Aorta (tissue), 5 donors: ENCODE measurements at regions not wholly inside any gene's neighbourhood (a gene's known extent, or its start where the extent isn't known, plus 50 kb on each side); places are given as distances from the start of the nearest gene placed in this dataset.
"Not testable (repeated sequence)": the region's sequence is repeated elsewhere in the genome, so short reads cannot be mapped to it uniquely, and the experiment has no call there.

Source experiments
- ATAC-seq: fragments of 200-7000 bp; cut with Tn5 transposase; one replicate; pipeline ENCODE4 v1.9.1; 2022; ENCODE audit warnings: moderate library complexity; ENCODE audit not compliant: low FRiP score
- DNase-seq, 2 donors: peaks; one replicate each; pipeline ENCODE4 v3.0.0-alpha.2; 2020
- H3K27ac ChIP-seq, 2 donors: one replicate each; pipeline ENCODE4 v1.5.1; 2013; ENCODE audit warnings: low read length in 2 of 2, mild to moderate bottlenecking in 2 of 2, moderate library complexity in 2 of 2, control low read depth in 1 of 2, inconsistent platforms in 1 of 2, low read depth in 1 of 2
- H3K27me3 ChIP-seq, 2 donors: one replicate each; pipeline ENCODE4 v1.6.1; 2013; ENCODE audit warnings: control low read depth in 1 of 2, low read length in 1 of 2, mild to moderate bottlenecking in 1 of 2, moderate library complexity in 1 of 2; ENCODE audit not compliant: insufficient read depth in 2 of 2, control insufficient read depth in 1 of 2
- H3K36me3 ChIP-seq, 2 donors: one replicate each; pipeline ENCODE4 v1.6.1; 2013; ENCODE audit warnings: control low read depth in 1 of 2, low read length in 1 of 2, mild to moderate bottlenecking in 1 of 2; ENCODE audit not compliant: insufficient read depth in 2 of 2, control insufficient read depth in 1 of 2
- H3K4me1 ChIP-seq, 2 donors: one replicate each; pipeline ENCODE4 v1.6.1; 2013; ENCODE audit warnings: low read length in 2 of 2, control low read depth in 1 of 2, mild to moderate bottlenecking in 1 of 2, moderate library complexity in 1 of 2; ENCODE audit not compliant: insufficient read depth in 2 of 2, control insufficient read depth in 1 of 2
- H3K4me3 ChIP-seq, 2 donors: one replicate each; pipeline ENCODE4 v1.5.1; 2013; ENCODE audit warnings: low read length in 2 of 2, control low read depth in 1 of 2, mild to moderate bottlenecking in 1 of 2
- H3K9me3 ChIP-seq: one replicate; pipeline ENCODE4 v1.6.1; 2013; ENCODE audit warnings: mild to moderate bottlenecking, low read length; ENCODE audit not compliant: control insufficient read depth
- WGBS, 2 donors: extraction: QIAGEN DNeasy Blood & Tissue Kit; methylation state at CpG; one replicate each; pipeline ENCODE4 v1.1.7; 2013; 5-methylcytosine and 5-hydroxymethylcytosine counted together
- intact Hi-C, 2 donors: fragments of 100-400 bp; cut with DNase I; formaldehyde crosslinking; loops; one replicate each; pipeline versions ENCODE4 v1.14.2 to v1.15.0; 2022
- donor health status: healthy with polysubstance abuse.
- donor health status: Bipolar disorder and iron deficiency.
- donor health status: DM: no; HTN: no; CAD: no.
- donor health status: DM: no; HTN: no; CAD: no.
- donor health status: DM: yes; HTN: yes; CAD: no.

GRCh38 chr4:60455380-60455779, 744.7 kb upstream of the ADGRL3 start:
- intact Hi-C loops, result no loop called here
- no peak for ATAC-seq
- WGBS, 2 donors, result 92 to 97% methylated on average over 1 of the region's 1 CpG

GRCh38 chr4:60461551-60461950, 738.6 kb upstream of the ADGRL3 start:
- intact Hi-C loops, result no loop called here

More at GRCh38 chr4:60455380-60455779, 744.7 kb upstream of the ADGRL3 start:
- H3K4me3 ChIP-seq, result no peak overlapping the region
- H3K36me3 ChIP-seq, result no peaks in the 10 kb centered on the region
- H3K9me3 ChIP-seq, result no peaks in the 10 kb centered on the region
- H3K27ac ChIP-seq, result no peak overlapping the region
- no peaks in the 10 kb centered on the region for H3K4me1 ChIP-seq
- no peaks in the 10 kb centered on the region for H3K27me3 ChIP-seq
- DNase-seq, result no peak

GRCh38 chr4:60463857-60464502, 736.1 kb upstream of the ADGRL3 start:
- ATAC-seq (no peak), DNase-seq (no peak)
- 76 to 79% methylated on average over 4 of the region's 4 CpGs for WGBS, 2 donors
- intact Hi-C loops, result no loop called here
- no peak overlapping the region for H3K4me3 ChIP-seq
- H3K4me1 ChIP-seq, result no peaks in the 10 kb centered on the region
- no peaks in the 10 kb centered on the region for H3K27me3 ChIP-seq
- H3K9me3 ChIP-seq, result no peaks in the 10 kb centered on the region
- H3K27ac ChIP-seq, result no peak overlapping the region
- H3K36me3 ChIP-seq, result no peaks in the 10 kb centered on the region

More at GRCh38 chr4:60461551-60461950, 738.6 kb upstream of the ADGRL3 start:
- 38 to 54% methylated on average over 1 of the region's 1 CpG for WGBS, 2 donors
- no peak for DNase-seq
- Histone ChIP-seq H3K4me3 (no peak overlapping the region), H3K4me1 (no peaks in the 10 kb centered on the region), H3K36me3 (no peaks in the 10 kb centered on the region), H3K27me3 (no peaks in the 10 kb centered on the region), H3K27ac (no peak overlapping the region), H3K9me3 (no peaks in the 10 kb centered on the region)
- no peak for ATAC-seq

GRCh38 chr4:60482921-60483351, 717.2 kb upstream of the ADGRL3 start:
- intact Hi-C loops, result no loop called here
- DNase-seq (no peak), ATAC-seq (no peak)
- H3K27me3 ChIP-seq, result no peaks in the 10 kb centered on the region
- H3K27ac ChIP-seq, result no peak overlapping the region
- 49 to 57% methylated on average over 2 of the region's 2 CpGs for WGBS, 2 donors
- no peaks in the 10 kb centered on the region for H3K4me1 ChIP-seq
- H3K36me3 ChIP-seq, result no peaks in the 10 kb centered on the region
- H3K9me3 ChIP-seq, result no peaks in the 10 kb centered on the region
- no peak overlapping the region for H3K4me3 ChIP-seq

- no peaks in the 10 kb centered on the region for H3K27me3 ChIP-seq
- no peaks in the 10 kb centered on the region for H3K36me3 ChIP-seq
- intact Hi-C loops, result no loop called here
- no peak overlapping the region for H3K4me3 ChIP-seq
- WGBS, 2 donors, result 55 to 67% methylated on average over 3 of the region's 3 CpGs
- H3K27ac ChIP-seq, result no peak overlapping the region
- DNase-seq (no peak), ATAC-seq (no peak)
- H3K4me1 ChIP-seq, result no peaks in the 10 kb centered on the region
- no peaks in the 10 kb centered on the region for H3K9me3 ChIP-seq
Observed at GRCh38 chr4:60485276-60485675, 714.9 kb upstream of the ADGRL3 start.

- DNase-seq, intact Hi-C loops: not testable (repeated sequence)
- WGBS, 2 donors, result 94% methylated on average over 3 of the region's 3 CpGs
Observed at GRCh38 chr4:60487118-60487761, 712.9 kb upstream of the ADGRL3 start.

GRCh38 chr4:60500810-60501209, 699.3 kb upstream of the ADGRL3 start:
- Histone ChIP-seq H3K9me3 (no peaks in the 10 kb centered on the region), H3K36me3 (no peaks in the 10 kb centered on the region), H3K27me3 (no peaks in the 10 kb centered on the region), H3K4me3 (no peak overlapping the region), H3K4me1 (peaks cover 0 to 3% of the 10 kb centered on the region in 2 donors), H3K27ac (no peak overlapping the region)
- intact Hi-C loops, result no loop called here
- DNase-seq, result no peak
- ATAC-seq, result no peak
- 78 to 88% methylated on average over 1 of the region's 1 CpG for WGBS, 2 donors

More at GRCh38 chr4:60487118-60487761, 712.9 kb upstream of the ADGRL3 start:
- H3K27me3 ChIP-seq, H3K27ac ChIP-seq, H3K9me3 ChIP-seq, H3K4me3 ChIP-seq, H3K4me1 ChIP-seq, ATAC-seq, H3K36me3 ChIP-seq: not testable (repeated sequence)

GRCh38 chr4:60502733-60503132, 697.4 kb upstream of the ADGRL3 start:
- Histone ChIP-seq H3K27me3 (no peaks in the 10 kb centered on the region), H3K27ac (no peak overlapping the region), H3K36me3 (no peaks in the 10 kb centered on the region), H3K9me3 (no peaks in the 10 kb centered on the region), H3K4me3 (no peak overlapping the region), H3K4me1 (peaks cover 0 to 3% of the 10 kb centered on the region in 2 donors)
- ATAC-seq (no peak), DNase-seq (no peak)
- intact Hi-C loops, result no loop called here

GRCh38 chr4:60506061-60506460, 694.1 kb upstream of the ADGRL3 start:
- Histone ChIP-seq H3K36me3 (no peaks in the 10 kb centered on the region), H3K27ac (no peak overlapping the region), H3K9me3 (no peaks in the 10 kb centered on the region), H3K27me3 (no peaks in the 10 kb centered on the region), H3K4me1 (peaks cover 0 to under 1% of the 10 kb centered on the region in 2 donors), H3K4me3 (no peak overlapping the region)
- ATAC-seq, result no peak
- 74 to 91% methylated on average over 1 of the region's 1 CpG for whole genome bisulfite sequencing, 2 donors
- no peak for DNase-seq
- intact Hi-C loops, result no loop called here
